Fibroblast of skin of right quadriceps (primary cell): ENCODE measurements at regions not wholly inside any gene's neighbourhood (a gene's known extent, or its start where the extent isn't known, plus 50 kb on each side); places are given as distances from the start of the nearest gene placed in this dataset.
A peak's percentile ranks its signal among the peaks of the same experiment; 100 is the strongest.

Source experiments
- DNase-seq: peaks from one replicate; pipeline ENCODE4 v3.0.0-alpha.2; 2013

DNA sequence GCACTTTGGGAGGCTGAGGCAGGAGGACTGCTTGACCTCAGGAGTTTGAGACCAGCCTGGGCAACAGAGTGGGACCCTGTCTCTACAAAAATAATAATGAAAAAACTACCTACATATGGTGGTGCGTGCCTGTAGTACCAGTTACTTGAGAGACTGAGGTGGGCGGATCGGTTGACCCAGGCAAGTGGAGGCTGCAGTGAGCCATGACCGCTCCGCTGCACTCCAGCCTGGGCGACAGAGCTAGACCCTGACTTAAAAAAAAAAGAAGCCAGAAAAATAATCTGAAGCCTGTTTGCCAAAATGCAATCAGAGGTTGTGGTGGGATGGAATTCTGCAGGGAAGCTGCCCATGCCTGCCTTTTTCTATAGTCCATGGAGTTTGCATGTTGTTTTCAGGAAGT is 50.4 kb upstream of the GGTA1 start:
- DNase-seq: no peak

DNA sequence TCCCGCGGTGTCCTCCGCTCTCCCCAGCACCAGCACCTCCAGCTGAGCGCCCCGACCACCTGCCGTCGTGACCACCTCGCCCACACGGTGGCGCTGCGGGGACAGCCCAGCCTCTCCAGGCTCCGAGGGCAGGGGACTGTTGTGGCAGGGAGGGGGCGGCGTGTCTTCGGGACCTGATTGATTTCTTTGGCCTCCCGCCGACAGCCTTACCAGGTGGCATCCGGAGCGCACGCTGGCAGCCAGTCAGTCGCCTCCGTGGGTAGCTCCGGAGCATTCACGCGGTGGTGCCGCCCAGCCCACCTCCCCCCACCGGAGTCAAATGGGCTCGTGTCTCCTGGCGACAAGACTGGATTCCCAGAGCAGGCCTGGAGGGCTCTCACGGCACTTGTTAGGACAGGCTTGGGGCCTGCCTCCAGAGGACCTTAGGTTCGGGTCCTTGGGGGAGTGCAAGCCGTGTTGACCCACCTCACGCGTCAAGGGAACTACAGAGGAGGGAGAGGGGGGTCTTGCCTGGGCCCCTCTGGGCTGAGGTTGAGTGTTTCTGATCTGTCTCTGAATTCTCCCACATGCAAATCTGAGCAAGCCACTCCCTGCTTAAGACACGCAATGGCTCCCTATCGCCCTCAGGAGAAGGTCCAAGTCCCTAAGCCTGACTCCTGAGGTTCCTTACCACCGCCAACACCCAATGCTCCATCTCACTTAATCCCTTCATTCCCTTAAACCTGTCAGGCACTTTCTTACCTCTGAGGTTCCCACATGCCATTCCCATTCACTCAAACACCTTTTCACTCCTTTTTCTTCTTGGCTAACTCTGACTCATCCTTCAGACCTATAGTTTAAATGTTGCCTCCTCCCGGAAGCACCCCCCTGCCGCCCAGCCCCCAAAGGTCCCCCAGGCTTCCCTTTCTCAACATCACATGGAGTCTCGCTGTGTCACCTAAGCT is 51.2 kb upstream of the GGTA1 start:
- DNase-seq: peak; percentile 64

DNA sequence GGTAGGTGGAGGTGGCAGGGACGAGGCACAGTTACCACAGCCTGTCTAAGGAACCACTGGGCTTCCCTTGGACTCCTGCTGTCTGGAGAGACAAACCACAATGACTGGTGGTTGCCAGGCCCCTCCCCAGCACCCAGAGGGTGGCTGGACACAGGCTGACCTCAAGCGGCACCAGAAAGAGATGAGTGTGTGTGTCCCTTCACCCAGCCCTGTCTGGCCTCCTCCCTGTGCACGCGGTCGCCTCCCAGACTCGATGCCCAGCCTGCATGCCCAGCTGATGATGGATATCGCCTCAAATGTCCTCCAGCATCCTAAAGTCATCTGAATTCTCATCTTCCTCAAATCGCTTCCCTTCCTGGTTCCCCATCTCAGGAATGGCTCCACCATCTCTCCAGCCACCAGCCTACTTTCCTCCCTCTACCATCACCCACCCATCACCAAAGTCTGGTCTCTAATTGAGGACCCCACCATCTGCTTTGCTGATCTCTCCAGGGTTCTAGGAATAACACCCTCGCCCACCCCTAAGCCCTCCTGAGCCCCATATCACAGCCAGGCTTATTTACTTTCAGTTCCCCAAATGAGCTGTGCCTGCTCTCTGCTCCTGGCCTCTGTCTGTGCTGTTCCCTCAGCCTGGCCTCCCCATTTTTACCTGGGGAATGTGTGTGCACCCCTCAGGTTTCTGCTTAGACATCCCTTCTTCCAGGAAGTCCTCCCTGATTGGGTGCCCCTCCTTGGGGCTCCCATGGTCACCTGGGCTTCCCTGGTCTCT is 52.5 kb upstream of the GGTA1 start:
- DNase-seq: no peak

DNA sequence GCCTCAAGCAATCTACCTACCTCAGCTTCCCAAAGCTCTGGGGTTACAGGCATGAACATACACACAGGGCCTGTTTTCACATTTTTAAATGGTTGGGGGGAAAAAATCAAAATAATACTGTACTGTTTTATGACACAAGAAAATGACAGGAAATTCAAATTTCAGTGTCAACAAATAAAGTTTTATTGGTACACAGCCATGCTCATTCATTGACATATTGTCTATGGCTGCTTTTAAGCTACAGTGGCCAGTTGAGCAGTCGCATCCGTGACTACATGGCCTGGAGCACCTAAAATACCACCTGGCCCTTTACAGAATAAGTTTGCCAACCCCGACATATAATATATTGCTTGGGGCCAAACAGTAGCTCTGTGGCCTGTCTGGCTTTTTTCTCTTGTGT is 56.4 kb upstream of the GGTA1 start:
- no peak for DNase-seq

DNA sequence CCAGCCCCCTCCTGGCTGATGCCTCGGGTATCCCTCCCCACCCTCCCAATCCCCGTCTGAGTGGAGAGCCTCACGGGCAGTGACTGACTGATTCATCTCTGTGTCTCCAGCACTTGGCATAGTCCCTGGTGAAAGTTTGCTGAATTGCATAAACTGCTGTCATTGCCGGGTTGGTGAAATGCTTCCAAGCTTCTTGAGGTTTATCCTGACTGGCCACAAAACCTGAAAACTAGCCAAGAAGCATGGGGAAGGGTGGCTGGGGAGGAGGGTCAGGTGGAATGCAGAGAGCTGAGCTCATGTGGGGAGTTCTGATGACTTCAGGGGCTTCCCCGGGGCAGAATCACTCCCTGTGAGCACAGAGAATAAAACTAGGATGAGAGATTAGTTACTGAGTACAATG is 56.9 kb upstream of the GGTA1 start:
- peak; percentile 99 for DNase-seq

DNA sequence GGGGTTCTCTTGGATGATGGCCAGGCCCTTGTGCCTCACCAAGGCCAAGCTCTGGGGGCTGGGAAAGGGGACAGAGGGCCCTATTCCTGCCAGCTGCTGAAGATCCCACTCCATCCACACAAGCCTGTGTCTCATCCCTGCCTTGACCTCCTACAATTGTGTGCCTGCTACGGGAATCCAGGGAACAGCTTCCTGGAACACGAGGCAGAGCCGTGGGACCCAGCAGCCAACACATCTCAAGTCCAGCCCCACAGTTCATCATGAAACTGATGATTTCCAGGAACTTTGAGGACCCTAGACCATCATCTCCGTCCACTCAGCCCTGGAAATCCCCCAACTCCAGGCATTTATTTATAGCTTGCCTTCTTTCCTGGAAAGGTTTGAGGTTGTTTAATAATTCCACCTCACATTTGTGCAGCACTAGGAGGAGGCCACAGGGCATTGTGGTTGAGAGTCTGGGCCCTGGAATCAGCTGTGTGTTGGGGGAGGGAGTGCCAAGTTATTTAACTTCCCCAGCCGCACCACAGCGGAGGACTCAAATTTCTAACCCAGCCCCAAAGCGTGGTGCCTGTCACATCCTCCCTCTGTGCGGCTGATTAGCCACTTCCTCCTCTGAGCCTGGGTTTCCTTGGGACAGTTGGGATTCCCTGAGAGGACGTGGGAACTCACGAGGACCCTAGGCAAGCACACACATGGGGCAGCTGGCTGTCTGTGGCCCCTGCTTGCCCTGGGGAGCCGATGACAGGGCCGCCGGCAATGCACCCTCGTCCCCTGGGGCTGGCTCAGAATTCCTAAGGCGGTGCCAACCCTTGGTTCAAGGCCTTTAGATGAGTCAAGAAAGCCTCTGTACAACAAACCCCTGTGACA is 58.2 kb upstream of the GGTA1 start:
- DNase-seq: peak; percentile 94

DNA sequence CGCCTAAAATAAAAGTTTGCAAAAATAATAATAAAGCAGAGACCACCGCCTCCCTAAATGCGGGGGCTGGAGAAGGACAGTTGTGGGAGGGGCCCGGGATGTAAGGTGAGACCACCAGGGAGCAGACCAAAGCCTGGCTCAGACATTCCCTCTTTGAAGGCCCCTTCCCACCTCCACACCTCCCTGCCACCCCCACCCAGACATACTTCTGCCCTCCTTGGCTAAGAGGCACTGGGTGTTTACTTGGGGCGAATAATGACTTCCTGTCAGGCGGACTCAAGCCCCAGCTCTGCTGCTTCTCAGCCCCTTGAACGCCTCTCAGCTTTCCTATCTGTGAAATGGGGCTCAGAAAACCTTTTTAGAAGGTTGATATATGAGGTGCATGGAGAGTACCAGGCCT is 58.8 kb upstream of the GGTA1 start:
- DNase-seq: no peak

DNA sequence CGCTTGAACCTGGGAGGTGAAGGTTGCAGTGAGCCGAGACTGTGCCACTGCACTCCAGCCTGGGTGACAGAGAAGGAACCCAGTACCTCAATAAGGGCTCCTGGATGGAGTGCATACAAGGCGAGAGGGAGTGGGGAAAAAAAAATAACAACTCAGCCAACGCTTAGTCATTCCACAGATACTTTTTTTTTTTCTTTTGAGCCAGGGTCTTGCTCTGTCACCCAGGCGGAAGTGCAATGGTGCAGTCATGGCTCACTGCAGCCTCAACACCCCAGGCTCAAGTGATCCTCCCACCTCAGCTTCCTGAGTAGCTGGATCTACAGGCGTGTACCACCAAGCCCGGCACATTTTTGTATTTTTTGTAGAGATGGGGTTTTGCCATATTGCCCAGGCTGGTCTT is 59.5 kb upstream of the GGTA1 start:
- DNase-seq: peak; percentile 32

DNA sequence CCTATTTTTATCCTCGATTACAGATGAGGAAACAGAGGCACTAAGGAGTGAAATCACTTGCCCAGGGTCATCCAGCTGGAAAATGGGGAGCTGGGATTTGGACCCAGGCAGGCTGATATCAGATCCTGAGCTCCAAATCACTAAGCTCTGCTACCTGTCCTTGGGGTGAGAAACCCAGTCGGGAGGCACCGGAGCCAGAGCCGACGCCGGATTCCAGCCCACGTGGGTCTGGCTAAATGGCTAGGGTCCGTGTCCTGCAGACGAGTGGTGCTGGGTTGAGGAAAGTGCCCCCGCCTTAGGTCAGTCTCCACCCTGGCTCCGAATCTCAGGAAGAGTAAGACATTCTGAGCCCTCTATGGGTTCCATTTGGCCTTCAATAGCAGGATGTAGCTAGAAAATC is 61.3 kb upstream of the GGTA1 start:
- no peak for DNase-seq

DNA sequence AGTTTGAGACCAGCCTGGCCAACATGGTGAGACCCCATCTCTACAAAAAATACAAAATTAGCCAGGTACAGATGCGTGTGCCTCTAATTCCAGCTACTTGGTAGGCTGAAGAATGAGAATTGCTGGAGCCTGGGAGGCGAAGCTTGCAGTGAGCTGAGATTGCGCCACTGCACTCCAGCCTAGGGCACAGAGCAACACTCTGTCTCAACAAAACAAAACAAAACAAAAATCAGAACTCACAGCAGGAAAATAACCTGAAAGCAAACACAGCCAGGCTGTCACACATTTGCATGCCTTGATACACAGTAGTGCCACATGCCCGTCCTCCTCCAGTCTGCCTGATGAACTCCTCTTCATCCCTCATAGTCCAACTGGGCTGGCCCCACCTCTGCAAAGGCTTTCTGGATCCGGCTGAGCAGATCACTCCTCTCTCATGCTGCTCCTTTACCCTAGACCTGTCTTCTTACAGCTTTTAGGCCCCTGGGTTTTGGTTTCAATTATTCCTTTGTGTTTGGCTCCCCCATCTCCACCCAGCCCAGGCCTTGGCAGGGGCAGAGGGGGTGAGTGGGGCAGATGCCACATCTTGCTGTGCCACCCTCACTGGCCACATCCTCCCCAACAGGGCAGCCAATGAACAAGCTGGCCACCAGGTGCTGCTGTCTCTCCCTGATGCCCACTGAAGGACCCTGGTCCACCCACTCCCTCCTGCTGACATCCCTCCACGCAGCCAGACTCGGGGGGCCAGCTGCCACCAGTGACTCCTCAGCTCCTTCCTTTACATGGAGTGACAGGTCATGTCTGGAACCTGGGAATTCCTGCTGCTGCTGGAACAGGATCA is 62.0 kb upstream of the GGTA1 start:
- no peak for DNase-seq

DNA sequence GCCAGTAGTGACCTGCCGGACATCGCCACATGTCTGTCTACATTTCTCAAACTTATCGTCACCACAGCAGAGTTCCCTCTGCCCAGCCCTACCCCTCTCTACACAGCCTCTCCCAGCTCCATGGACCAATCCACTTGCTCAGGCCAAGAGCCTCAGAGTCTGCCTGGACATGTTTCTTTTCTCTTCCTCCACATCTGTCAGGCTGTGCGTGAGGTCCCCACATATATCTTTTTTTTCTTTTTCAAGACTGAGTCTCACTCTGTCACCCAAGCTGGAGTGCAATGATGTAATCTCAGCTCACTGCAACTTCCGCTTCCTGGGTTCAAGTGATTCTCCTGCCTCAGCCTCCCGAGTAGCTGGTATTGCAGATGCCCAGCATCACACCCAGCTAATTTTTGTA is 62.7 kb upstream of the GGTA1 start:
- DNase-seq: no peak

DNA sequence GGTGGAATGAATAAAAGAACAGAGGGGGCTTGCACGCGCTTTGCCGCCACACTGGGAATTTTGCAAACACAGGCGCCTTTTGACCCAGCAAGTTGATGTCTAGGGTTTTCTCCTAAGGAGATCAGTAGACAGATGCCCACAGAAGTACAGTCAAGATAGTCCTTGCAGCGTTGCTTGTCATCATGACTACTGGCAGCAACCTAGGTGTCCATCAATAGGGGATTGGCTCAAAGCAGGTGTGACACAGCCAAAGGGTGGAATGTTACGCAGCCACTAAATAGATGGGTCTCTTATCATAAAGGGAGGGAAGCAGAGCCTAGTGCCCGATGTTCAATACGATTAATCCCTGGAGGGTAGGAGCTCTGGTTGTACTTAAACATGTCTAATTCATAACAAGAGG is 63.8 kb upstream of the GGTA1 start:
- DNase-seq: no peak

DNA sequence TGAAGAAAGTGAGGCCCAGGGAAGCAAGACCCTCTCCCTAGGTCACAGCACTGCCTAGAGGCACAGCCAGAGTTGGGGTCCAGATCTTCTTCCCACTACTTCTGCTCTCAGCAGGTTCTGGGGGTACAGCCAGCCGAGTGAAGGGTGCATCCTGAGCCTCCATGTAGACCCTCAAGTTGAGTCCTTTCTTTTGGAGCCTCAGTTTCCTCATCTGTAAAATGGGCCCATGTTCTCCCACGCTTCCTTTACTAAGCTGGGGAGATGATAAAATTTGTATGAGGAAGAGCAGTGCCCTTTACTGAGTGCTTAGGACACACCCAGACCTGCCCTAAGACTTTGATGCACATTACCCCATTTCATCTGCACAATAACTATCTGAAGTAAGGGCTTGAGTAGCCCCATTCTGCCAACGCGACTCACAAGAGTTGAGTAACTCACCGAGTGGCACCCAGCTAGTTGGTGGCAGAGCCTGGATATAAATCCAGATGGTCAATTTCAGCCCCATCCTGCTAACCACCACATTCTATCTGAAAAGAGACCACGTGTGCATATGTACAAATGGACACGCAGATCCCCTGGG is 64.3 kb upstream of the GGTA1 start:
- no peak for DNase-seq

DNA sequence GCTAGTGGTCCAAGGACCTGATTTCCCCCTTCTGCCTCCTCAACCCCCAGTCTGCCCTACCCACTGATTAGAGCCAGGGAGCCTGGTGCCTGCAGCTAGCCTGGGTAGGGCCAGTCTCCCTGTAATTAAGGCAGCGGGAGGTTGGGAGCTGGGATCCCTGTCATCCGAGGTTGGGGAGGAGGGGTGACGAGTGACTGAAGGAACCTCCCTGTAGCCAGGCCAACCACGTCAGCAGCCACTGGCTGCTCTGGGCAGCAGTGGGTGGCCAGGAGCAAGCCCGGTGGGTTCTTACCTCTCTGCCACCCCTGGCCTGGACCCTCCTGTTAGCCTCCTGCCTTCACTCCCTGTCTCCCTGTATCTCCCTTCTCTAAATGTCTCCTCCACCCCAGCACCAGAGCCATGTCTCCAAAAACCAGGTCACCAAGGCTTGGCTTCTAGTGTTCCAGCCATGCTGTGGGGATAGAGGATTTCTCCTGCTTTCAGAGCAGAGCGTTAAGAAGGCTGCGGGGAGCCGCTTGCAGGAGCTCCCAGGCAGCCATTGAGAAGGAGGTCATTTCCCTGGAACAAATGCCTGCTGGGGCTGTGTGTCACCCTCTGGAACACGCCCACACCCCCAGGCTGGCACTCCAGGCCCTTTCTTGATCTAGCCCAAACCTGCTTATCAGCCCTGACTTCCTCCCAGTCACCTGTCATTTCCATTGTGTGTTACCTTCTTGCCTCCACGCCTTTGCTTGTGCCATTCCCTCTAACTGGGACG is 65.0 kb upstream of the GGTA1 start:
- no peak for DNase-seq

DNA sequence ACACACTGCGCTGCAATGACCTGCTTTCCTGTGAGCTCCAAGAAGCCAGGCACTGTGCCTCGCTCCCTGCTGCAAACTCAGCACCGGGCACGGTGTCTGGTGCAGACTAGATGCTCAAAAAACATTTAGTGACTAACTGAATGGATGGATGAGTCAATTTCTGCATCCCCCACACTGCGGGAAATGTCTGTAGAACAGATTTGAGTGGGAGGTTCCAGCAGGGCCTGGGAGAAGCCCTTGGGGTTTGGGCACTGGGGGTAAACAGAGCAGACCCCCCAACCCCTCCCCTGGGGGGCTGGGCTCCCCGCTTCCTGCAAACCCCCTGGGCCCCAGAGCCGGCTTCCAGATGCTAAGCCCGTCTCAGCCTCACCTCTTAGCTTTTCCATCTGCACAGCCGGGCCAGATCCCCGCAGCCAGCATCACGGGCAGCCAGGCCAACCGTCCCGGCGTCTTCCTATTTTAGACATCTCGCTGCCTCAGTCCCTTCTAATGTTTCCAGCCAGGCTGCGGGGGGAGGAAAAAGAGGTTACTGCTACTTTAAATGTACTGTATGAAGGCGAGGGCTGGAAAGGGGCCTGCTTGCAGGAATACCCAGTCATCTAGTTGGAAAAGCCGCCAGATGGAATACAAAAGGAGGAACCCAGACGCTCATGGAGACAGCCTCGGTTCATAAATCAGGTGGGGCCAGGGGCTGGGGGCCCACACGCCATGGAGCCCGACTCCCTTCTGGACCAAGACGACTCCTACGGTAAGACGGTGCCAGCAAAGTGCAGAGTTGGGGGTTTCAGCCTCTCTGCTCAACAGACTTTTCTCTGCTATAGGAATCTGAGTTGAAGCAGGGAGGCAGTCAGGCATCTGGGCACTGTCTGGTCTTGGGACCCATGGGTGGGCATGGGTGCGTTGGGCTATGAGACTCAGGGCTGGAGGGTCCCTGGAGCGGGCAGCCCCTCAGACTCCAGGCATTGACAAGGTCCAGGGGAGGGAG is 67.1 kb upstream of the GGTA1 start:
- DNase-seq: peak; percentile 79

DNA sequence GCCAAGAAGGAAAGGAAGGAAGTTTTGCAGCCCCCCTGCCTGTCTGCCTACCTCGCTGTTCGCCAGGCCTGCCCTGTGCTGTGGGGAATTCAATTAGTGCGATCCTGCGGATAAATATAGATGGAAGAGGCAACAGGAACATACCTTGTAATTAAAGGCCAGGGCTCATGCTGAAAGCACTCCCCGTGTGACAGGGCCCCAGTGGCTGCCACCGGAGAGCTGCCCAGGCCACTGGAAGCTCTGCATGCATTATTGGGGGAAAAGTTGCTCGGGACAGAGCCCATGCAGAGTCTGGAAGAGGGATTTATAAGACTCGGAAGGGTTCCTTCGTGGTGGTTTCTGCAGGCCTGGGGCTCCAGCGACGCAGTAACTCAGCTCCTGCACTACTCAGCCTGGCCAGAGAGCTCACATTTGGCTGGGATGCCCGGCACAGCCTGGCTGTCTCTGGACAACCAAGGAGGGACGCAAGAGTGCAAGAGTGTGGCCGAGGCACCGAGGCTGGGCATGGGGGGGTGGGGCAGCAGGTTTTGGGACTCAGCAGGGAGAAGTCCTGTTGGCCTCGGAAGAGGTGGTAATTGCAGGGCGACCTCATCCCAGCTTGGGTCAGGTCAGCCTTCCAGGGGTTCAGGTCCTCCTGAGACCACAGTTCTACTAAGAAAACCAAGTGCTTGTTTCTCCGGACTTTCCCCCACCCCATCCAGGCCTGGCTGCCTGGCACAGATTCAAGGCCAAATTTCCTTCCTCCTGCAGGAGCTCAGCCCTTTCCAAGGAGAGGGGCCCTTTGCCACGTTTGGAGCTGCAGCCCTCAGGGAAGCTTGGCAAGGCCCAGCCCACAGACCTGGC is 68.1 kb upstream of the GGTA1 start:
- DNase-seq: no peak

DNA sequence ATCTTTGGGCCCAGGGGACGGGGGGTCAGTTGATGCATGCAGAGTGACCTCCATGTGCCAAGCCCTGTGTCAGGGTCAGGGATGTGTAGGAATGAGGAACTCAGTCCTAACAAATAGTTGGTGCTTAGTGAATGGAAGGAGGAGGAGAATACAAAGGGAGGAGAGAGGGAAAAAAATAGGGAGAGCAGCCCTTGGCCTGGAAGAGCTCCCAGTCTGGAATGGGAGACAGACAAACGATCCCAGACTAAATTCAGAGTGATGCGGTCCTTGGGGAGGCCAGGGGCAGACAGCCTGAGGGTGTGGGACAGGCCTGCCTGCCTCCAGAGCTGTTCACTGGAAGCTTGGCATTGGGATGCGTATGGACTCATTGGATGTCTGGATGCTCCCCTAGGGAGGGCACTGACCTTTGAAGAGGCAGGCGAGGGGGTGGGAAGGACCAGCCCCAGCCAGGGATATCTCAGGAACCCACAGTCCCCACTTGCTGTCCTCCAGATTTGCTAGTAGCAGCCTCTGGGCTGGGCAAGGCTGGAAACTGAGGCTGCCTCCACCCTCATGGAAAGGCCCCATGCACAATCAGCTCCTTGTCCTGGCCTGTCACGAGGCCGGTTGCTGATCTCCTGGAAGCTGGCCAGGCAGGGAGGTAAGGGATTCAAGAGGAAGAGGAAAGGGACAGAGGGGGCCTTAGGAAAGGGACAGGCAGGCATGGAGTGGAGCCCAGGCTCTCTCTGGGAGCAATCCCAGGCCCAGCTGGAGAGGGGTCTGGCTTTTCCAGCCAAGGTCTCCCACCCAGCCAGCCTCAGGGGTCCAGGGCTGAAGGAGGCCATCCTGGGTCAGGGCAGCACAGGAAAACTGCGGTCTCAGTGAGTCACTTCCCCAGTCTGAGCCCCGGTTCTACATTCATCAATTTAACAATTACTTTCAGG is 69.0 kb upstream of the GGTA1 start:
- DNase-seq: peak; percentile 15

DNA sequence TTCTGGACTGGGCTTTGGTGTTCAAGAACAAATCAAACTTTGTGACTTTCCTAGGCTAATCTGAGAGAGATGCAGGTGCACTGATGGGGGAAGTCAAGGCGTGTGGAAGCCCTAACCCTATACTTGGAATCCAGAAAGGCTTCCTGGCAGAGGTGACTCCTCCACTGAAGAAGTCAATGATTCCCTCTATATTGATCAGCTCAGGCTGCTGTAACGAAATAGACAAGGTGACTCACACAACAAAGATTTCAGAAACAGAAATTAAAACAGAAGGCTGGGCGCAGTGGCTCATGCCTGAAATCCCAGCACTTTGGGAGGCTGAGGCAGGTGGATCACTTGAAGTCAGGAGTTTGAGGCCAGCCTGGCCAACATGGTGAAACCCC is 69.6 kb upstream of the GGTA1 start:
- no peak for DNase-seq
